GM18498 (cell line): ENCODE measurements at regions not wholly inside any gene's neighbourhood (a gene's known extent, or its start where the extent isn't known, plus 50 kb on each side); places are given as distances from the start of the nearest gene placed in this dataset.
"Not testable (repeated sequence)": the region's sequence is repeated elsewhere in the genome, so short reads cannot be mapped to it uniquely, and the experiment has no call there.

Experiments used
- ATAC-seq: cut with Tn5 transposase; IDR thresholded peaks from one replicate; pipeline ENCODE4 v1.9.1; 2021; ENCODE audit warnings: mild to moderate bottlenecking, moderate library complexity; ENCODE audit not compliant: unreplicated experiment

- no peak for ATAC-seq
Observed at GRCh38 chr20:48364688-48365421, 462.9 kb downstream of the PREX1 start.

GRCh38 chr20:48364055-48364454 lies 463.7 kb downstream of the PREX1 start:
- no peak for ATAC-seq

DNA sequence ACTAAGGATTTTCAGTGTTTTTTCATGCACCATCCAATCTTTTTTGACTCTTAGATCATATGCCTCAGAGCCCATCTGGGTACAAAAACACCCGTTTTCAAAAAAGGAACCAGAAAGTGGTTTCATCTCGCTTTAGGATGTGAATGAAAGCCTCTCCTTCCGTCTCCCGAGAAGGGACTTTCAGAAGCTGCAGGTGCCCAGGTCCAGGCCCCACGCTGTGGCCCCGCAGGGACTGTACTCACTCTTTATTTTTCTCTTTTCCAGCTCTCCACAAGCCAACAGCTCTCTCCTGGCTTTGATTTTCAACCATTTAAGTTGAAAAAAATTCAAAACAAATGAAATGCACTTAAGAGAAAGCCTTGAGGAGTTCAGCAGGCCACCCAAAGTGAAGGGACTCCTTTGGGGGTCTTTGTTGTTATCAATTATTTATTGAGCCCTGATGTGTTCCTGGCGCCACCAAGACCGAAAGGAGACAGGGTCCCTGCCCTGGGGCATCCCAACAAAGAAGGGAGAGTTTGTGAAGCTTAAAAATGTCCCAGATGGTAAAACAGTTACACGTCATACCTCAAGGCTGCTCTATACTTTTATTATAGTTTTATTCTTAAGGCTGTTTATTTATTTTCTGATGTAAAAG lies 467.3 kb downstream of the PREX1 start:
- peak; percentile 45 for ATAC-seq

DNA sequence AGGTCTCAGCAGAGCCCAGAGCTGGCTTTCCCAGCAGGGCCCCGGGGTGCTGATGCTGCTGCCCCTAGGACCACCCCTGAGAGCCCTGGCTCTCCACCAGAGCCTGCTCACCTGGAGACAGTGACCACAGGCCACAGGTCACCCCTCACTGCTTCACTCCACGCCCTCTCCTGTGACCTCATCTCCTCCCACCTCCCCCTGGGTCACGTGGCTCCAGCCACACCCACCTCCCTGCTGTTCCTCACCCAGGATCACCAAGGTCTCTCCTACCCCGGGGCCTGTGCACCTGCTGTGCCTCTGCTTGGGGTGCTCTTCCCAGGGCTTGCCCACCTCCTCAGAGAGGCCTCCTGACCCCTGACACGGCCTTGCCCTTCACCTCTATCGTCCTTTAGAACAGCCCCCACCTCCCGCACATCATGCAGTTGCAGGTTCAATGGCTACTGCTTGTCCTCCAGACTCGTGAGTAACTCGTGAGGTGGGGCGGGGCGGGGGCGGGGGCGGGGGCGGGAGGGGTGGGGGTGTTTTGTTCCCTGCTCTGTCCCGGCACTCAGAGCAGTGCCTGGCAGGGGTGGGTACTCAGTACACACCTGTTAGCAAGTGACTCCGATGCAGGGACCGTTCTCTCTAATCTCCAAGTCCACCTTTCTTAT lies 468.0 kb downstream of the PREX1 start:
- peak; percentile 64 for ATAC-seq

DNA sequence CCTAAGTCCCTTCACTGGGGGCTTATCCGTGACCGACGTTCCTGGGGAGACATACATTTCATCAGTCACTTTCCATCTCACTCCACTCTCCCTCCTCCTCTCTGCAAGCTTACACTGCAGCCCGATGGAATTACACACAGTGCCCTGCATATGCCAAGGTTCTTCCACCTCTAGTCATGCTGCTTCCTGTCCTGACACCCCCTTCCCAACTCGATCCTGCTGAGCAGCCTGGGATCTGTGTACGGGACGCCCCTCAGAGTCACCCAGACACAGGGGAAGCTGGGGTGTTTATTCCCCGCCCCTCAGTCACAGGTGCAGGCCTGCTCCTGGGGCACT lies 468.8 kb downstream of the PREX1 start:
- ATAC-seq: not testable (repeated sequence)

- no peak for ATAC-seq
Observed at GRCh38 chr20:48358176-48359054, 469.4 kb downstream of the PREX1 start.

- no peak for ATAC-seq
Observed at GRCh38 chr20:48357714-48358113, 470.1 kb downstream of the PREX1 start.

DNA sequence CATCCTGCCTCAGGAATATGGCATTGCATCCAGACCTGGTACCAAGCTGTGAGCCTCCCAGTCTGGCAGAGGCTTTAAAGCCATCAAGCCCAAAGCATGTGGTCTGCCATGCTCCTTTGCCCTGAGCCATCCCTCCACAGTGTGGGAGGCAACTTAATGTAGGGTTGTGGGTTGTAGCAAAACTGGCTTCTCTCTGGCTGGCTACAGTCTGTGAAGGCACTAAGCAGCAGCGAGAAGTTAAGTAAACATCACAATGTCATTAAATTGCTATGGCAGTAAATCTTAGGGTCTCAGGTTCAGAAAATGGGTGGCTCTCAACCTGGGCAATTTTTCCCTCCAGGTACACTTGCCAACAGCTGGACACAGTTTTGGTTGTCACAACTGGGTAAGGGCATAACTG lies 472.9 kb downstream of the PREX1 start:
- ATAC-seq: no peak

- no peak for ATAC-seq
Observed at GRCh38 chr20:48354320-48354876, 473.4 kb downstream of the PREX1 start.

GRCh38 chr20:48352628-48353027 lies 475.2 kb downstream of the PREX1 start:
- ATAC-seq: no peak

DNA sequence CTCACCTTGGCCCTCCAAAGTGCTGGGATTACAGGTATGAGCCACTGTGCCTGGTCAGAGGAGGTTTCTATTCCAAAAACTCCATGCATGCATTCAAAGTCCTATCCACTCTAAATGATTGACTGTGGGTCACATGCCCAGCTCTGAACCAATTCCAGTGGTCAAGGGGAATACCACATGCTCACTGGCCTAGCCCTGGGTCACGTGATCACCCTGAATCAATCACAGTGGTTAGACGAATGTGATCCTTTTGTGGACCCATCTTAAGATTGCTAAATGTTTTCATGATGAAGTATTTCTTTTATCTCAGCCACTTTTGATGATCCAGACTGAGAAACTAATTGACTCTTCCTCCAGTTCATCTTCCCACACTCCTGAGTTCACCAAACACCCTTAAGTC lies 475.8 kb downstream of the PREX1 start:
- ATAC-seq: no peak

GRCh38 chr20:48350313-48350988 lies 477.3 kb downstream of the PREX1 start:
- no peak for ATAC-seq

GRCh38 chr20:48349656-48350055 lies 478.1 kb downstream of the PREX1 start:
- no peak for ATAC-seq

DNA sequence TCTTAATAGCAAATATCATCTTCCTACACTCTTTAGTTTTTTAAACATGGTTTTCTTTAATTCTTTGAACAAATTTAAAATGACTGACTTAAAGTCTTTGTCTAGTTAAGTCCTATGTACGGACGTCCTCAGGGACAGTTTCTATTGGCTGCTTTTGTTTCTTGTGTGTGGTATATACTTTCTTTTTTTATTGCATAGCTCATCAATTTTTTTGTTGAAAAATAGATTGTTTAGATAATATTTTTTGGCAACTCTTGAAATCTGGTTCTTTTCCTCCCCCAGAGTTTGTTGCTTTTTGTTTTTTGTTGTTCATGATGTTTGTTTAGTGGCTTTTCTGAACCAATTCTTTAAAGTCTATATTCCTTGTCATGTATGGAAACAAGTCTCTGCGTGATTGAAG lies 479.8 kb downstream of the PREX1 start:
- ATAC-seq: no peak

GRCh38 chr20:48342822-48343513 lies 484.8 kb downstream of the PREX1 start:
- ATAC-seq: no peak

- ATAC-seq: no peak
Observed at GRCh38 chr20:48340883-48341281, 486.9 kb downstream of the PREX1 start.

DNA sequence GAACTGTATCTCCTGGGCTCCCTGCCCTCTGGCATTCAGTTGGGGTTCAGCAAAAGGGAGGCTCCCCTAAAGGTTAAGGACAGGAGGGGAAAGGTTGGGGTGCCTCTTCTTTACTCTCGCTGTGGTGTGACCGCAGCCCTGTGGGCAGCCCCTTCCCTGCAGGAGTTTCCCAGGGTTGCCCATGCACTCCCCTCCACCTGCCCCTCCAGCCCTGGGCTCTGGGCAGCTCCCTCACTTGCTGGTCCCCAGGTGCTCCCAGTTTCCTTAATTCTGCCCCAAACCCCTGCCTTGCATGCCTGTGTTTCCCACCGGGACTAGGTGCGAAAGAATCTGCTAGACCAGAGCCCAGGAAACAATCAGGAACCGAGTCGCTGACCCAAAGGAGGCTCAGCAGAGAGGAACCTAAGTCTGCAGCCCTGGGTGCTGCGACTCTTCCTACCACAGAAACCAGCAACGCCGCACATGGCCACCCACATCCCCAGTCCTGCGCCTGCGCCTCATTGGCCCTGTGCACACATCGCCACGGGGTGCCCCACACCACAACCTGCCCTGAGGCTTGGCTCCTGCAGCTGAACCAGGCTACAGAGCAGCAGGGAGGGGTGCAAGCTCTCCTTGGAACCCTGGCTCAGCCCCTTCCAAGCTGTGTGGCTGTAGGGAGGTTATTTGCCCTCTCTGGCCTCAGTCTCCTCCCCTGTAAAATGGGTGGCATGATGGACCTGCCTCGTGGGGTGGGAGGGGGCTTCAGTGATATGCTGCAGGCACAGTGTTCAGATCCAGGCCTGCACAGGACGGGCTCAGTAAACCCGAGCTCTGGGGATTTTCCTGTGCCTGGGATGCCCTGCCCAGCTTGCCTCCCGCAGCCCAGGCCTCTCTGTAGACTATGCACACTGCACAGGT lies 487.6 kb downstream of the PREX1 start:
- ATAC-seq: no peak

DNA sequence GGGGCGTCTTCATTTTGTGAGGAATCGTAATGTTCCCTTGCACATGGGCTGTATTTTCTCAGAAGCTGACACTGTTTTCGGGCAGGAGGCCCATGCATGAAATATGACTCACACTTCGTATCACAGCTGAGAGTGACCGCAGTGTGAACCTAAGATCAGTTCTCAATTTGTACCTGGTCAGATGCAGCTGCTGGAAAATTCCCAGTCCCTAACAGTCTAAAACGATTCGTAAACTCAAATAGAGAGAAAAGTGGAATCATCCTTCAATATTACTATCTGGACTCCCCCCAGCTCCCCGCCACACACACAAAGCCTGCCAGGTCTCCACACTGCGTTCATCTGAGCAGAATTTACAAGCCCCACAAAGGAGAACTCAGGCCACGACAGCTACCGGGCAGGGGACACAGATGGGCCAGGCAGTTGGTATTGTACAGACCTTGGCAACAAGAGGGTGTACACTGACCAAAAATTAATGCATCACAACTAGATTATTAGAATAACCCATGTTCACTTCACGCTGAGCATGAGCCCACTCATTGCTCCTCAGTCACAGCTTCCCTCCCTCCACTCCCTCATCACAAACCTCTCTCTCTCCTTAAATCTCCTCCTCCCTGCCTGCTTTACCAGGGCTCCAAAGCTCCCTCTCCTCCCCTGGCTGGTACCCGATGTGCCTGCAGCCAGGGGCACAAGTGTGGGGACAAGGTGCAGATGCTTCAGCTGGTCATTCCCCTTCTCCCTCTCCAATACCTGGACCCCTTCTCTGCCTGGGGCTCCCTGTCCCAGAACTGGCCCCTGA lies 488.4 kb downstream of the PREX1 start:
- no peak for ATAC-seq
